ENCODE measurements at regions not wholly inside any gene's neighbourhood (a gene's known extent, or its start where the extent isn't known, plus 50 kb on each side); places are given as distances from the start of the nearest gene placed in this dataset.
A peak's percentile ranks its signal among the peaks of the same experiment; 100 is the strongest.

DNA sequence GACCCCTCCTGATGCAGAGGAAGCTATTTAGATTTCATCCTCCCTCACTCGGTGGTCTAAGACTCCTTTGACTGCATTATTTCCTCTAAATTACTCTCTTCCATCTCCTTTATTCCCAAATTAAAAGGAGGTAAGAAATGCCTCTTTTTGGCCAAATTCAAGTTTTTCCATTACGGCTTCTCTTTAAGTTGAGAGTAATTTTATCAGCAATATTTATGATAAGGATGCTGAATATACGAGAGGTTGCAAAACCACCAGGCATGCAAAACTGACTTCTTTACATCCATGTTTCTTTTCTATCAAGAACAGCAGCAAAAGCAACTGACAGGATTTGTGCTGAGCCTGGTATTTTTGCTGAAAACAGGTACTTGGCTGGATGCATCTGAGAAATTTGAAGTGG, 262.0 kb upstream of the RARB start:
- TF ChIP-seq CTCF (IDR thresholded peaks at IDR 0.05; ENCODE audit: insufficient read depth, low read depth, low read length) = no peak
- no peak overlapping the region for H3K4me3 ChIP-seq (ENCODE audit: low read depth, low read length)
- no peak for DNase-seq (ENCODE audit: low read depth)
- ChIA-PET POLR2A (no interaction called here), CTCF (no interaction called here)
- no peaks in the 10 kb centered on the region for H3K27me3 ChIP-seq (ENCODE audit: control insufficient read depth, insufficient read depth, low read length)
- no peaks in the 10 kb centered on the region for H3K36me3 ChIP-seq (ENCODE audit: control insufficient read depth, insufficient read depth, low read length)

GRCh38 chr3:25169151-25169550, 258.9 kb upstream of the RARB start:
- TF ChIP-seq CTCF (IDR thresholded peaks at IDR 0.05; ENCODE audit: insufficient read depth, low read depth, low read length) = no peak
- DNase-seq (ENCODE audit: low read depth) = peak; percentile 22
- ChIA-PET CTCF (no interaction called here), POLR2A (no interaction called here)
- H3K4me3 ChIP-seq (ENCODE audit: low read depth, low read length) = no peak overlapping the region
- H3K36me3 ChIP-seq (ENCODE audit: control insufficient read depth, insufficient read depth, low read length) = no peaks in the 10 kb centered on the region
- H3K27me3 ChIP-seq (ENCODE audit: control insufficient read depth, insufficient read depth, low read length) = no peaks in the 10 kb centered on the region

DNA sequence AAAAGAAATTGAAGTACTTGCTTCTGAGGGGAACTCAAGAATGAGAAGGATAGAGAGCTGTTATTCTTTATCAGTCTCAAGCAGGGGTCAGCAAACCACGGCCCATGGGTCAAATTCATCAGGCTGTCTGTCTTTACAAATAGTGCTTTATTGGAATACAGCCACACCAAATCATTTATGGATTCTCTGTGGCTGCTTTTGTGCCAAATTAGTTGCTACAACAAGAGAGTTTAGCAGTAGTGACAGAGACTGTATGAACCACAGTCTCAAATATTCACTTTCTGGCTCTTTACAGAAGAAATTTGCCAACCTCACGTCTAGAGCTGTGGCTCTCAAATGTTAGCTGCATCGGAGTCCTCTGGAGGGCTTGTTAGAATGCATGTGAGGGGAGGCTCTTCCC, 258.0 kb upstream of the RARB start:
- no peak for DNase-seq (ENCODE audit: low read depth)
- no peaks in the 10 kb centered on the region for H3K27me3 ChIP-seq (ENCODE audit: control insufficient read depth, insufficient read depth, low read length)
- no peaks in the 10 kb centered on the region for H3K36me3 ChIP-seq (ENCODE audit: control insufficient read depth, insufficient read depth, low read length)
- CTCF ChIA-PET = no interaction called here
- TF ChIP-seq CTCF (IDR thresholded peaks at IDR 0.05; ENCODE audit: insufficient read depth, low read depth, low read length) = no peak
- H3K4me3 ChIP-seq (ENCODE audit: low read depth, low read length) = no peak overlapping the region
- POLR2A ChIA-PET = no interaction called here

DNA sequence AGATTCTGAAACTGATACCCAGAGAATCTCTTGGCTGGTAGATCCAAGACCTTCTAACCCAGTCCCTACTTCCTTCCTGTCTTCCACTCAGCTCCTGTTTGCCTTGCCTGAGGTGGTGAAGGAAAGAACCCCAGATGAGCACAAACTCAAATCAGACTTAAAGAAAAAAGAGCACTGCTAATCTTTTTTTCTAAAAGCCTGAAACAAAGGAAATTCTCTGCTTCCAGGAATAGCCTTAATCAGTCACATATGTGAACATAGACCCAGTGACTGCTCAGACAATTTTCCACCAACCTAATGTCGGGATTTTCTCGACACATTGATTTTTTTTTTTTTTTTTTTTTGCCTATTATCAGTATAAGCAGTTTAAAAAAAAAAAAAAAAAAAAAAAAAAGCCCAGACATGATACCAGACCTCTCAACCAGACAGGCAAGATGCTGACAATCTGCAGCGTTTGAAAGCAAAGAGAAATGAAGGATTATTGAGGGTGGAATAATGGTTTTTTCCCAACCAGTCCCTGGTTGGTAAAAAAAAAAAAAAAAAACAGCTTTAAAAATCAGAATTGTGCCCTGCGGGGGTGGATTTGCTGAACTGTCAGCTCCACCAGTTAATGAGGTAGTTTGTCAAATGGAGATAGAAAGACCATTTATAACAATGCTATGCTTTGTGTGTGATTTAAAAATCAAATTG, 256.8 kb upstream of the RARB start:
- H3K4me3 ChIP-seq (ENCODE audit: low read depth, low read length) = no peak overlapping the region
- CTCF ChIA-PET = no interaction called here
- H3K36me3 ChIP-seq (ENCODE audit: control insufficient read depth, insufficient read depth, low read length) = no peaks in the 10 kb centered on the region
- no peak for DNase-seq (ENCODE audit: low read depth)
- no peak for TF ChIP-seq CTCF (IDR thresholded peaks at IDR 0.05; ENCODE audit: insufficient read depth, low read depth, low read length)
- H3K27me3 ChIP-seq (ENCODE audit: control insufficient read depth, insufficient read depth, low read length) = no peaks in the 10 kb centered on the region
- POLR2A ChIA-PET = no interaction called here

- no peak for DNase-seq (ENCODE audit: low read depth)
- TF ChIP-seq CTCF (IDR thresholded peaks at IDR 0.05; ENCODE audit: insufficient read depth, low read depth, low read length) = no peak
- CTCF ChIA-PET = no interaction called here
- Histone ChIP-seq H3K36me3 (ENCODE audit: control insufficient read depth, insufficient read depth, low read length) (no peaks in the 10 kb centered on the region), H3K4me3 (ENCODE audit: low read depth, low read length) (no peak overlapping the region), H3K27me3 (ENCODE audit: control insufficient read depth, insufficient read depth, low read length) (no peaks in the 10 kb centered on the region)
- POLR2A ChIA-PET = no interaction called here
Measured at GRCh38 chr3:25171897-25172296, 256.2 kb upstream of the RARB start.
